C4-2B (cell line): ENCODE measurements at regions not wholly inside any gene's neighbourhood (a gene's known extent, or its start where the extent isn't known, plus 50 kb on each side); places are given as distances from the start of the nearest gene placed in this dataset.

Experiments used
- CTCF ChIP-seq: fragments of 450-650 bp; conservative IDR thresholded peaks from 2 replicates; pipeline ENCODE4 v1.5.1; 2017; ENCODE audit warnings: mild to moderate bottlenecking
- ZFX ChIP-seq: fragments of 450-650 bp; IDR thresholded peaks from 2 replicates; pipeline ENCODE4 v1.6.1; 2017

GRCh38 chr4:7140062-7140691 lies 52.2 kb upstream of the SORCS2 start:
- TF ChIP-seq CTCF, result no peak
- TF ChIP-seq ZFX, result no peak
